ENCODE measurements at regions not wholly inside any gene's neighbourhood (a gene's known extent, or its start where the extent isn't known, plus 50 kb on each side); places are given as distances from the start of the nearest gene placed in this dataset.
"Not testable (repeated sequence)": the region's sequence is repeated elsewhere in the genome, so short reads cannot be mapped to it uniquely, and the experiment has no call there.

- Mint-ChIP-seq H3K4me3 (ENCODE audit: low read depth) (no peak overlapping the region), H3K27ac (no peak overlapping the region), H3K9me3 (peaks cover 22% of the 10 kb centered on the region), H3K27me3 (ENCODE audit: low read depth) (no peaks in the 10 kb centered on the region), H3K4me1 (ENCODE audit: low read depth) (no peaks in the 10 kb centered on the region), H3K36me3 (ENCODE audit: low read depth) (peaks cover 15% of the 10 kb centered on the region)
- no peak for DNase-seq (ENCODE audit: low spot score)
- intact Hi-C loops (cut with micrococcal nuclease): no loop called here
These were observed 85.9 kb downstream of the ASMT start for GRCh38 chrX:1700757-1701156.

GRCh38 chrX:1701396-1701901 is 86.6 kb downstream of the ASMT start:
- H3K4me3 Mint-ChIP-seq (ENCODE audit: low read depth); DNase-seq (ENCODE audit: low spot score); H3K36me3 Mint-ChIP-seq (ENCODE audit: low read depth); H3K27me3 Mint-ChIP-seq (ENCODE audit: low read depth); H3K27ac Mint-ChIP-seq; intact Hi-C loops (cut with micrococcal nuclease); H3K4me1 Mint-ChIP-seq (ENCODE audit: low read depth): not testable (repeated sequence)
- H3K9me3 Mint-ChIP-seq: peaks cover 17% of the 10 kb centered on the region

GRCh38 chrX:1702142-1702541 is 87.3 kb downstream of the ASMT start:
- intact Hi-C loops (cut with micrococcal nuclease); H3K27me3 Mint-ChIP-seq (ENCODE audit: low read depth); H3K36me3 Mint-ChIP-seq (ENCODE audit: low read depth); H3K4me3 Mint-ChIP-seq (ENCODE audit: low read depth); H3K4me1 Mint-ChIP-seq (ENCODE audit: low read depth); H3K27ac Mint-ChIP-seq; DNase-seq (ENCODE audit: low spot score): not testable (repeated sequence)
- peaks cover 15% of the 10 kb centered on the region for H3K9me3 Mint-ChIP-seq

- peaks cover 15% of the 10 kb centered on the region for H3K9me3 Mint-ChIP-seq
- H3K27me3 Mint-ChIP-seq (ENCODE audit: low read depth); H3K4me1 Mint-ChIP-seq (ENCODE audit: low read depth): not testable (repeated sequence)
These were observed 87.7 kb downstream of the ASMT start for GRCh38 chrX:1702557-1702956.

GRCh38 chrX:1709277-1709676 is 94.4 kb downstream of the ASMT start:
- H3K27me3 Mint-ChIP-seq (ENCODE audit: low read depth); H3K9me3 Mint-ChIP-seq; H3K27ac Mint-ChIP-seq; intact Hi-C loops (cut with micrococcal nuclease); H3K4me1 Mint-ChIP-seq (ENCODE audit: low read depth); H3K4me3 Mint-ChIP-seq (ENCODE audit: low read depth); DNase-seq (ENCODE audit: low spot score): not testable (repeated sequence)
- peaks cover 11% of the 10 kb centered on the region for H3K36me3 Mint-ChIP-seq (ENCODE audit: low read depth)

More at GRCh38 chrX:1702557-1702956, 87.7 kb downstream of the ASMT start:
- intact Hi-C loops (cut with micrococcal nuclease); H3K36me3 Mint-ChIP-seq (ENCODE audit: low read depth); H3K4me3 Mint-ChIP-seq (ENCODE audit: low read depth); H3K27ac Mint-ChIP-seq; DNase-seq (ENCODE audit: low spot score): not testable (repeated sequence)

GRCh38 chrX:1713296-1713695 is 98.4 kb downstream of the ASMT start:
- Mint-ChIP-seq H3K4me1 (ENCODE audit: low read depth) (no peaks in the 10 kb centered on the region), H3K27me3 (ENCODE audit: low read depth) (no peaks in the 10 kb centered on the region), H3K36me3 (ENCODE audit: low read depth) (peaks cover 11% of the 10 kb centered on the region), H3K9me3 (peaks cover 4% of the 10 kb centered on the region), H3K27ac (no peak overlapping the region), H3K4me3 (ENCODE audit: low read depth) (no peak overlapping the region)
- no peak for DNase-seq (ENCODE audit: low spot score)
- intact Hi-C loops (cut with micrococcal nuclease): no loop called here

- Mint-ChIP-seq H3K4me1 (ENCODE audit: low read depth) (no peaks in the 10 kb centered on the region), H3K9me3 (peaks cover 4% of the 10 kb centered on the region), H3K27ac (no peak overlapping the region), H3K4me3 (ENCODE audit: low read depth) (no peak overlapping the region), H3K27me3 (ENCODE audit: low read depth) (no peaks in the 10 kb centered on the region), H3K36me3 (ENCODE audit: low read depth) (peaks cover 11% of the 10 kb centered on the region)
- DNase-seq (ENCODE audit: low spot score): no peak
- intact Hi-C loops (cut with micrococcal nuclease): no loop called here
These were observed 102.5 kb downstream of the ASMT start for GRCh38 chrX:1717373-1717772.

GRCh38 chrX:1719270-1719669 is 104.4 kb downstream of the ASMT start:
- Mint-ChIP-seq H3K27me3 (ENCODE audit: low read depth) (no peaks in the 10 kb centered on the region), H3K27ac (no peak overlapping the region), H3K4me3 (ENCODE audit: low read depth) (no peak overlapping the region), H3K36me3 (ENCODE audit: low read depth) (no peaks in the 10 kb centered on the region), H3K4me1 (ENCODE audit: low read depth) (no peaks in the 10 kb centered on the region), H3K9me3 (no peaks in the 10 kb centered on the region)
- intact Hi-C loops (cut with micrococcal nuclease): no loop called here
- no peak for DNase-seq (ENCODE audit: low spot score)

GRCh38 chrX:1720836-1721235 is 106.0 kb downstream of the ASMT start:
- Mint-ChIP-seq H3K27me3 (ENCODE audit: low read depth) (no peaks in the 10 kb centered on the region), H3K36me3 (ENCODE audit: low read depth) (no peaks in the 10 kb centered on the region), H3K27ac (no peak overlapping the region), H3K4me3 (ENCODE audit: low read depth) (no peak overlapping the region), H3K9me3 (no peaks in the 10 kb centered on the region), H3K4me1 (ENCODE audit: low read depth) (no peaks in the 10 kb centered on the region)
- no peak for DNase-seq (ENCODE audit: low spot score)
- intact Hi-C loops (cut with micrococcal nuclease): no loop called here

GRCh38 chrX:1725472-1725871 is 110.6 kb downstream of the ASMT start:
- Mint-ChIP-seq H3K27me3 (ENCODE audit: low read depth) (no peaks in the 10 kb centered on the region), H3K4me3 (ENCODE audit: low read depth) (no peak overlapping the region), H3K4me1 (ENCODE audit: low read depth) (no peaks in the 10 kb centered on the region), H3K36me3 (ENCODE audit: low read depth) (peaks cover 19% of the 10 kb centered on the region), H3K27ac (no peak overlapping the region), H3K9me3 (peaks cover 3% of the 10 kb centered on the region)
- intact Hi-C loops (cut with micrococcal nuclease): no loop called here
- no peak for DNase-seq (ENCODE audit: low spot score)

- Mint-ChIP-seq H3K36me3 (ENCODE audit: low read depth) (peaks cover 19% of the 10 kb centered on the region), H3K4me1 (ENCODE audit: low read depth) (no peaks in the 10 kb centered on the region), H3K9me3 (peaks cover 3% of the 10 kb centered on the region), H3K27ac (no peak overlapping the region), H3K4me3 (ENCODE audit: low read depth) (no peak overlapping the region), H3K27me3 (ENCODE audit: low read depth) (no peaks in the 10 kb centered on the region)
- DNase-seq (ENCODE audit: low spot score): no peak
- intact Hi-C loops (cut with micrococcal nuclease): no loop called here
These were observed 112.7 kb downstream of the ASMT start for GRCh38 chrX:1727531-1728027.

- H3K27me3 Mint-ChIP-seq (ENCODE audit: low read depth): no peaks in the 10 kb centered on the region
- no peaks in the 10 kb centered on the region for H3K9me3 Mint-ChIP-seq
- intact Hi-C loops (cut with micrococcal nuclease): no loop called here
- H3K4me3 Mint-ChIP-seq (ENCODE audit: low read depth): no peak overlapping the region
- peaks cover 14% of the 10 kb centered on the region for H3K36me3 Mint-ChIP-seq (ENCODE audit: low read depth)
- DNase-seq (ENCODE audit: low spot score): no peak
- H3K4me1 Mint-ChIP-seq (ENCODE audit: low read depth): no peaks in the 10 kb centered on the region
- H3K27ac Mint-ChIP-seq: no peak overlapping the region
These were observed 119.9 kb downstream of the ASMT start for GRCh38 chrX:1734806-1735205.

GRCh38 chrX:1741816-1742394 is 127.0 kb downstream of the ASMT start:
- Mint-ChIP-seq H3K4me1 (ENCODE audit: low read depth) (no peaks in the 10 kb centered on the region), H3K9me3 (peaks cover 42% of the 10 kb centered on the region), H3K4me3 (ENCODE audit: low read depth) (no peak overlapping the region), H3K27me3 (ENCODE audit: low read depth) (no peaks in the 10 kb centered on the region), H3K27ac (no peak overlapping the region), H3K36me3 (ENCODE audit: low read depth) (peaks cover 56% of the 10 kb centered on the region)
- intact Hi-C loops (cut with micrococcal nuclease): no loop called here
- no peak for DNase-seq (ENCODE audit: low spot score)

- H3K27ac Mint-ChIP-seq: no peak overlapping the region
- H3K4me3 Mint-ChIP-seq (ENCODE audit: low read depth): no peak overlapping the region
- H3K36me3 Mint-ChIP-seq (ENCODE audit: low read depth): peaks cover 56% of the 10 kb centered on the region
- DNase-seq (ENCODE audit: low spot score): no peak
- peaks cover 48% of the 10 kb centered on the region for H3K9me3 Mint-ChIP-seq
- H3K27me3 Mint-ChIP-seq (ENCODE audit: low read depth): no peaks in the 10 kb centered on the region
- intact Hi-C loops (cut with micrococcal nuclease): no loop called here
- no peaks in the 10 kb centered on the region for H3K4me1 Mint-ChIP-seq (ENCODE audit: low read depth)
These were observed 128.2 kb downstream of the ASMT start for GRCh38 chrX:1743105-1743504.

Measured in activated T-helper 2 cell treated with anti-CD3 and anti-CD28 coated beads, Interferon-gamma antibody, Interleukin-2, Interleukin-4, amounts not matched to agents 10 μg/mL and 5 μg/mL and 100 μg/mL, durations not matched to agents 14 hours and 24 hours and 36 hours (primary cell).